ENCODE measurements at regions not wholly inside any gene's neighbourhood (a gene's known extent, or its start where the extent isn't known, plus 50 kb on each side); places are given as distances from the start of the nearest gene placed in this dataset.

DNA sequence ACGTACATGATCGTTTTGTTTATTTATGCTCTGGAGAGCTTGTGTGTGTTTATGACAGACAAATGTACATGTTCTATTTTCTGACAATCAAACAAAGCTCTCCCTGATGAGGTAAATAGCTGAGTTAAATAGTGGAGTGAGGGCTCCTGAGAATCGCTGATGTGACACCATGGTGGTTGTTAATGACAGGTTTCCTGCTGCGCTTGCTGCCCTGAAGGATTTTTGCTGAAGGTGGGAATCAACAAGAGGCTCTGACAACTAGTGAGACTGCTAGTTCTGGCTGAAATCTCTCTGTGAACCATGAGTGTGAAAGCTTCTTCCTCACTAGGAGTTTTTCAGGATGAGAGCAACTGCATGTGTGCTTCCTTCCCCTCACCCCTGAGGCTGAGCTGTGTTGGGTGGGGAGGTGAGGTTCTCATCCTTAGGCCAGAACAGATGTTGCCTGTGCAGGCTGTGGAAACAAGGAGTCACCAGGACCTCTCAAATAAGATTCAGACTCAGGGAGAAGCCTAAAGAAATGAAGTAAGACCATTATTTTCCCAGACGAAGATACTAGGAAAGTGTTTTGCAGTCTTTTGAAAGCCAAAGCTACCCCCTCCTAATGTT, 173.4 kb upstream of the JADE1 start:
- no peak for TF ChIP-seq ZNF274 (IDR thresholded peaks at IDR 0.05; ENCODE audit: low read depth, low read length)
- no peak for TF ChIP-seq YY1 (IDR thresholded peaks at IDR 0.05; ENCODE audit: insufficient read depth, insufficient read length)

Data from NT2/D1 (cell line).